ENCODE measurements at regions not wholly inside any gene's neighbourhood (a gene's known extent, or its start where the extent isn't known, plus 50 kb on each side); places are given as distances from the start of the nearest gene placed in this dataset.

- Histone ChIP-seq H3K27me3 (no peaks in the 10 kb centered on the region), H3K36me3 (no peaks in the 10 kb centered on the region)
- 44 to 47% methylated on average over 2 of the region's 2 CpGs for WGBS, 2 donors
Observed at GRCh38 chr5:129821477-129822131, 73.7 kb downstream of the MINAR2 start.

DNA sequence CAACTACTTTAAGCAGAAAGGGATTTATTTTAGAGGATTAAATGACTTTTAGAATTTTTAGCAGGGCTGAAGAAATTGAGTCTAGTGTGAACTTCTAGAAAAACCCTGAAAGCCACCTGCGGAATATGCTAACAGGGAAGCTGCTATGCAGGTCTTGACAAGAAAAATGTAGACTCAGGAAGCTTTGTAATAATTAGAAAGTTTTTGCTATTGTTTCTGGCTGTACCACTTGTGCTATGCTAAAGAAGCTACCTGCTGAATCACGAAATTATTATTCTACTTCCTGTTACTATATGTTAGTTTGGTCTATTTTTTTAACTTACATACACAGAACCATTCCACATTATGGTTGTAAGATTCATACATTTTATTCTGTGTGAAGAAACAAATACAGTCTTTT is 74.0 kb upstream of the CHSY3 start:
- H3K27ac ChIP-seq: no peak overlapping the region
- no peaks in the 10 kb centered on the region for H3K4me1 ChIP-seq
- no peak for TF ChIP-seq CTCF (IDR thresholded peaks at IDR 0.05)
- H3K36me3 ChIP-seq: no peaks in the 10 kb centered on the region
- WGBS, 2 donors: 51 to 64% methylated on average over 2 of the region's 2 CpGs
- no peak for FAIRE-seq
- ATAC-seq: no peak
- H3K9me3 ChIP-seq: no peaks in the 10 kb centered on the region
- intact Hi-C loops (cut with DNase I): no loop called here
- no peak for DNase-seq
- no peaks in the 10 kb centered on the region for H3K27me3 ChIP-seq
- H3K4me3 ChIP-seq: no peak overlapping the region

More at GRCh38 chr5:129821477-129822131, 73.7 kb downstream of the MINAR2 start:
- FAIRE-seq (no peak), ATAC-seq (no peak), DNase-seq (no peak)
- Histone ChIP-seq H3K4me3 (no peak overlapping the region), H3K9me3 (no peaks in the 10 kb centered on the region), H3K4me1 (no peaks in the 10 kb centered on the region), H3K27ac (no peak overlapping the region)
- intact Hi-C loops (cut with DNase I): no loop called here
- TF ChIP-seq CTCF (IDR thresholded peaks at IDR 0.05): no peak

DNA sequence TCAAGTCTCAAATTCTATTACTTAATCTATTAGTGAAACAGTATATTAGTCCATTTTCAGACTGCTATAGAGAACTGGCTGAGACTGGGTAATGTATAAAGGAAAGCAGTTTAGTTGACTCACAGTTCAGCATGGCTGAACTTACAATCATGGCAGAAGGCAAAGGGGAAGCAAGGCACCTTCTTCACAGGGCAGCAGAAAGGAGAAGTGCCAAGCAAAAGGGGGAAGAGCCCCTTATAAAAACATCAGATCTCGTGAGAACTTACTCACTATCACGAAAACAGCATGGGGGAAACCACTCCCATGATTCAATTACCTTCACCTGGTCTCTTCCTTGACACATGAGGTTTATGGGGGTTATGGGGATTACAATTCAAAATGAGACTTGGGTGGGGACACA is 67.9 kb upstream of the CHSY3 start:
- Histone ChIP-seq H3K36me3 (no peaks in the 10 kb centered on the region), H3K4me1 (no peaks in the 10 kb centered on the region), H3K4me3 (no peak overlapping the region), H3K27me3 (no peaks in the 10 kb centered on the region), H3K27ac (no peak overlapping the region), H3K9me3 (no peaks in the 10 kb centered on the region)
- ATAC-seq (no peak), FAIRE-seq (no peak), DNase-seq (no peak)
- intact Hi-C loops (cut with DNase I): no loop called here
- no peak for TF ChIP-seq CTCF (IDR thresholded peaks at IDR 0.05)
- WGBS, 2 donors: 44 to 51% methylated on average over 2 of the region's 2 CpGs

GRCh38 chr5:129844764-129845163 is 59.5 kb upstream of the CHSY3 start:
- no peak for TF ChIP-seq CTCF (IDR thresholded peaks at IDR 0.05)
- Histone ChIP-seq H3K4me1 (no peaks in the 10 kb centered on the region), H3K27me3 (no peaks in the 10 kb centered on the region), H3K27ac (no peak overlapping the region), H3K9me3 (no peaks in the 10 kb centered on the region), H3K36me3 (no peaks in the 10 kb centered on the region), H3K4me3 (no peak overlapping the region)
- no peak for DNase-seq
- FAIRE-seq: no peak
- no peak for ATAC-seq
- intact Hi-C loops (cut with DNase I): loop anchor here in 1 of 3 donors (5.0 kb wide), 1 partner anchor 67 kb away; no protein-coding TSS in a partner anchor

DNA sequence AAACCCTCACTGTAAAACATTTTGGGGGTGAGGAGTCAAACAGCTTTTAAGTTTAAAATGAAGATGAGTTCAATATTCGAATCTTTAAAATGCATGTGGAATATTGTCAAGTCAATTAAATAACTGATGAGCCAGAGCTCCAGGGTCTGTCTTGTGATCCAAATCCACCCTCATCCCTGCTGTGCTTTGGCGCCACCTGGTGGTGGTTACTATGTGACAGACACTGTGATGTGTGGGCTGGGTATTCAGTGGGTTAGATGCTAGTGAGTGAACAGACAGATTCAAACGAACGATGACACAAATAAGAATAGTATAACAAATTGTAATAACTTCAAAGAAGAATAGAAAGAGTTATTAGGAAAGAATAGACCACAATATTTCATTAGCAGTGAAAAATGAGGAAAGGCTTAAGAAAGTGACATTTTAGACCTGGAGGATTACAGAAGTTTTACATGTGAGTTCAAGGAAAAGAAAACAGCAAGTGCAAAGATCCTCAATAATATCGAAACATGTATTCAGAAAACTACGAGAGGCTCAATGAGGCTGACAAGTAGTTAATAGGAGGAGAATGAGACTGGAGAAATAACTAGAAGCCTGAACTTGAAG is 51.4 kb upstream of the CHSY3 start:
- TF ChIP-seq CTCF (IDR thresholded peaks at IDR 0.05): peak; percentile 70 to 86 (median 85)
- Histone ChIP-seq H3K4me1 (no peaks in the 10 kb centered on the region), H3K4me3 (no peak overlapping the region), H3K36me3 (no peaks in the 10 kb centered on the region), H3K27me3 (no peaks in the 10 kb centered on the region), H3K9me3 (no peaks in the 10 kb centered on the region), H3K27ac (no peak overlapping the region)
- peak; percentile 36 to 95 (median 73) for DNase-seq
- ATAC-seq: peak; percentile 74 to 94 (median 90)
- WGBS, 2 donors: 11 to 13% methylated on average over 6 of the region's 6 CpGs
- FAIRE-seq: no peak
- intact Hi-C loops (cut with DNase I): no loop called here
